HepG2 (cell line): ENCODE measurements at regions not wholly inside any gene's neighbourhood (a gene's known extent, or its start where the extent isn't known, plus 50 kb on each side); places are given as distances from the start of the nearest gene placed in this dataset.

Experiments
- ATAC-seq: fragments of 200-7000 bp; cut with Tn5 transposase; 3 replicates; pipeline ENCODE4 v1.9.1; 2020; ENCODE audit warnings: mild to moderate bottlenecking, moderate library complexity
- BruUV-seq: library from RNA; stranded (reverse); fragments of 400-500 nt; replicated peaks from 2 replicates; lab custom pipeline; 2021; lab: Mats Ljungman, UMichigan
- CTCF ChIA-PET: fragments of 300-600 bp; formaldehyde crosslinking; extraction: SDS; loops from one replicate; lab custom pipeline; 2021; ENCODE audit warnings: low total read pairs, inconsistent platforms, low intra/inter-chr PET ratio; lab: Yijun Ruan, JAX
- POLR2A ChIA-PET: fragments of 350-600 bp; sonication (Branson Sonifier 250); formaldehyde crosslinking; loops from one replicate; lab custom pipeline; 2020; ENCODE audit warnings: antibody characterized with exemption, inconsistent platforms; lab: Yijun Ruan, JAX
- DNase-seq: peaks from one replicate; pipeline ENCODE4 v3.0.0-alpha.2; 2015; ENCODE audit warnings: low spot score
- FAIRE-seq: peaks from 3 replicates; lab custom pipeline; 2011; peaks lifted over from hg19 to GRCh38; lab: Jason Lieb, UNC
- H2AFZ ChIP-seq: one replicate; pipeline ENCODE4 v1.6.1; 2011; ENCODE audit warnings: low read length, inconsistent platforms
- H3K27ac ChIP-seq: fragments of 300-600 bp; 3 replicates; pipeline ENCODE4 v1.8.0; 2011; ENCODE audit warnings: mixed run types, mild to moderate bottlenecking, mixed read lengths, low read length, inconsistent platforms; ENCODE audit not compliant: insufficient read depth; ENCODE audit errors: extremely low read length
- H3K27me3 ChIP-seq, 2 experiments: fragments of 200-600 bp in 1 of 2; 2 replicates in 1 of 2; 3 replicates in 1 of 2; pipeline versions ENCODE4 v1.6.0 to v1.8.0; 2011; ENCODE audit warnings: low read length in 2 of 2, mild to moderate bottlenecking in 2 of 2, moderate library complexity in 2 of 2, inconsistent platforms in 1 of 2; ENCODE audit not compliant: insufficient read depth in 2 of 2, control insufficient read depth in 1 of 2
- H3K36me3 ChIP-seq, 2 experiments: fragments of 200-600 bp in 1 of 2; replicated peaks in 1 of 2; 2 replicates in 1 of 2; 3 replicates in 1 of 2; pipeline versions ENCODE4 v1.5.1 to v1.8.0; 2011; ENCODE audit warnings: low read length in 2 of 2, inconsistent platforms in 1 of 2; ENCODE audit not compliant: insufficient read depth in 2 of 2, control insufficient read depth in 1 of 2
- H3K4me1 ChIP-seq: 2 replicates; pipeline ENCODE4 v1.5.1; 2012; ENCODE audit warnings: low read length, inconsistent platforms; ENCODE audit not compliant: insufficient read depth
- H3K4me2 ChIP-seq: 2 replicates; pipeline ENCODE4 v1.6.0; 2011; ENCODE audit warnings: low read depth, low read length, inconsistent platforms
- H3K4me3 ChIP-seq, 3 experiments: fragments of 200-600 bp in 1 of 3; sonication (generic), shearing (Covaris generic) in 1 of 3; replicated peaks in 1 of 3; 2 replicates each; pipeline ENCODE4 v1.5.1; 2011 to 2016; ENCODE audit warnings: low read length in 3 of 3, inconsistent platforms in 2 of 3, low read depth in 2 of 3, mild to moderate bottlenecking in 2 of 3, control low read depth in 1 of 3, mixed read lengths in 1 of 3; ENCODE audit not compliant: insufficient read depth in 1 of 3
- H3K79me2 ChIP-seq: one replicate; pipeline ENCODE4 v1.6.1; 2011; ENCODE audit warnings: low read length, inconsistent platforms; ENCODE audit not compliant: insufficient read depth
- H3K9ac ChIP-seq: 2 replicates; pipeline ENCODE4 v1.6.0; 2011; ENCODE audit warnings: mild to moderate bottlenecking, low read depth, low read length, inconsistent platforms; ENCODE audit not compliant: insufficient read depth
- H3K9me3 ChIP-seq: 2 replicates; pipeline ENCODE4 v1.5.1; 2012; ENCODE audit warnings: mild to moderate bottlenecking, low read length
- H4K20me1 ChIP-seq: 2 replicates; pipeline ENCODE4 v1.6.0; 2011; ENCODE audit warnings: inconsistent platforms, mild to moderate bottlenecking, low read length, moderate library complexity; ENCODE audit not compliant: insufficient read depth
- ARNT2 ChIP-seq: sonication (generic); formaldehyde crosslinking; IDR thresholded peaks from 2 replicates; pipeline ENCODE4 v1.8.0; 2022; ENCODE audit warnings: mild to moderate bottlenecking, low read depth, missing genetic modification reagents, moderate library complexity
- HOXD1 ChIP-seq: sonication (generic); formaldehyde crosslinking; IDR thresholded peaks from 2 replicates; pipeline ENCODE4 v1.5.0; 2020; ENCODE audit warnings: missing genetic modification reagents
- ZFAT ChIP-seq: sonication (generic); formaldehyde crosslinking; conservative IDR thresholded peaks from 2 replicates; pipeline ENCODE4 v1.8.1; 2023; ENCODE audit warnings: missing genetic modification reagents, inconsistent platforms
- WGBS: methylation state at CpG from one replicate; pipeline ENCODE4 v1.1.6; 2017; ENCODE audit warnings: low lambda C conversion rate; 5-methylcytosine and 5-hydroxymethylcytosine counted together
- in situ Hi-C: cut with HindIII; loops from 2 replicates; pipeline ENCODE4 v1.10.0; 2017; ENCODE audit warnings: low pct_unique_long_range_greater_than_20kb; ENCODE audit not compliant: extremely low pct_ligation_motif_present
- intact Hi-C: fragments of 100-400 bp; cut with micrococcal nuclease; formaldehyde crosslinking; loops from one replicate; pipeline ENCODE4 v1.10.0; 2022; ENCODE audit not compliant: unreplicated experiment

DNA sequence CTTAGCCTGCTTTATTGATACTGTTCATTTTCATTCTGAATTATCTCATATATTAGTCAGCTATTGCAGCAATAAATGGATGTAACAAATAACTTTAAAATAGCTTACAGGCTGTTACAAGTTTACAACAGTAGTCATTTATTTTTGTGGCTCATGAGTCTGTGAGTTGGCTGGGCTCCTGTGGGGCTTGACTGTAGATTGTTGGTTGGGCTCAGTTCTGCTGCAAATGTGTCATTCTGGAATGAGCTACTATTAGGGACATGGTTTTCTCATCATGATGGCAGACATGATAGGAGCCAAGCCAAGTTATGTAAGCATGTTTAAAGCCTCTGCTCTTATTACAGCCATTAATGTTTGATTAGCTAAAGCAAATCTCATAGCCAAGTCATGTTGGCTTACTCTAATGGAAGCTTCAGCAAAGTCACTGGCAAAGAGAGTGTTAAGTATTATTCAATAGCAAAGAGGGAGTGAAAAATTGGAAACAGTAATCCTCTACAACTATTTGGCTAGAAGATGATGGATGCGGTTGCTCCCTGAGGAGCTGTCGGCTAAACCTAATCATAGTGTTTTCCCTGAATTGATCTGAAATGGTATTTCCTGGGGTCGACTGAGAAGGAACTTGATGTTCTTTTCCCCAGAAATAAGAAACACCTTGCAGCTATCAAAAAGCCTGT is 391.3 kb downstream of the TDRD3 start:
- CTCF ChIA-PET: no interaction called here
- TF ChIP-seq ARNT2 (CRISPR knock-in tag): no peak
- TF ChIP-seq HOXD1 (CRISPR knock-in tag): no peak
- TF ChIP-seq, all 625 proteins: peak for 0
- Histone ChIP-seq H3K9ac (no peak overlapping the region), H3K27ac (no peak overlapping the region), H2AFZ (no peak overlapping the region), H3K4me3 (no peak overlapping the region), H3K79me2 (no peaks in the 10 kb centered on the region), H3K36me3 (no peaks in the 10 kb centered on the region), H3K4me1 (no peaks in the 10 kb centered on the region), H4K20me1 (no peaks in the 10 kb centered on the region), H3K4me2 (no peak overlapping the region), H3K27me3 (no peaks in the 10 kb centered on the region), H3K9me3 (no peaks in the 10 kb centered on the region)
- POLR2A ChIA-PET: no interaction called here
- DNase-seq (no peak), FAIRE-seq (no peak), ATAC-seq (no peak)
- BruUV-seq: no TSS peak
- in situ Hi-C loops: no loop called here
- 60% methylated on average over 3 of the region's 3 CpGs for WGBS
- intact Hi-C loops: no loop called here

DNA sequence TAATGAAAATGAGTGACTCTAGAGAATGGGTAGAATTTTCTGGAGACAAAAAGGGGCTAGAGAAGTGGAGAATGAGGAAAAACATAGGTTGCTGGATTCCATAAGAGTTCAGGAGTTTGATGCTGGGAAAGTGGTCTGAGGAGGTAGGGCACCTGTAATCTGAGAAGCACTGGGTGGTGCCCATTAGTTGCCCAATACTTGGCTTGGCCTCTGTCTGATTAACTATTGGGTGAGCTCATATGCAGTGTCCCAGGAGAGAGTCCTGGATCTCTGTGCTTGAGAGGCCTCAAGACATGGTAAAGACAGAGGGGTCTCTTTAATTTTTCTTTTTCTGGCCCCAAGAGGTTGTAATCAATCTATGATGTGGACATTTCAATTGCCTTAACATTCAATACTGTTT is 390.1 kb downstream of the TDRD3 start:
- H2AFZ ChIP-seq: no peak overlapping the region
- no peaks in the 10 kb centered on the region for H3K36me3 ChIP-seq
- H3K4me1 ChIP-seq: no peaks in the 10 kb centered on the region
- no peak overlapping the region for H3K4me3 ChIP-seq
- CTCF ChIA-PET: no interaction called here
- no peaks in the 10 kb centered on the region for H3K79me2 ChIP-seq
- no peak for TF ChIP-seq ZFAT
- no peaks in the 10 kb centered on the region for H4K20me1 ChIP-seq
- in situ Hi-C loops (no loop called here), intact Hi-C loops (no loop called here)
- no peak for FAIRE-seq
- no TSS peak for BruUV-seq
- ATAC-seq: no peak
- no peak overlapping the region for H3K4me2 ChIP-seq
- no peak overlapping the region for H3K9ac ChIP-seq
- H3K27me3 ChIP-seq: no peaks in the 10 kb centered on the region
- H3K27ac ChIP-seq: no peak overlapping the region
- POLR2A ChIA-PET: no interaction called here
- DNase-seq: no peak
- no peaks in the 10 kb centered on the region for H3K9me3 ChIP-seq
